Upper lobe of left lung (tissue), 4 donors: ENCODE measurements at regions not wholly inside any gene's neighbourhood (a gene's known extent, or its start where the extent isn't known, plus 50 kb on each side); places are given as distances from the start of the nearest gene placed in this dataset.

Experiments
- CTCF ChIP-seq, 6 experiments: fragments of 450-650 bp in 4 of 6; fragments of 200-600 bp in 2 of 6; sonication (generic) in 2 of 6; IDR thresholded peaks; one replicate each; pipeline ENCODE4 v1.5.1; 2016 to 2019; ENCODE audit warnings: antibody characterized with exemption in 6 of 6
- POLR2A ChIP-seq, 4 donors: fragments of 450-650 bp; IDR thresholded peaks; one replicate each; pipeline ENCODE4 v1.5.1; 2016 to 2017; ENCODE audit warnings: antibody characterized with exemption in 4 of 4, mild to moderate bottlenecking in 2 of 4

- TF ChIP-seq CTCF (IDR thresholded peaks at IDR 0.05) (no peak), POLR2A (IDR thresholded peaks at IDR 0.05) (no peak)
These were observed 182.9 kb downstream of the KIF26A start for GRCh38 chr14:104321088-104321801.
